ENCODE measurements at regions not wholly inside any gene's neighbourhood (a gene's known extent, or its start where the extent isn't known, plus 50 kb on each side); places are given as distances from the start of the nearest gene placed in this dataset.
"Not testable (repeated sequence)": the region's sequence is repeated elsewhere in the genome, so short reads cannot be mapped to it uniquely, and the experiment has no call there.

DNA sequence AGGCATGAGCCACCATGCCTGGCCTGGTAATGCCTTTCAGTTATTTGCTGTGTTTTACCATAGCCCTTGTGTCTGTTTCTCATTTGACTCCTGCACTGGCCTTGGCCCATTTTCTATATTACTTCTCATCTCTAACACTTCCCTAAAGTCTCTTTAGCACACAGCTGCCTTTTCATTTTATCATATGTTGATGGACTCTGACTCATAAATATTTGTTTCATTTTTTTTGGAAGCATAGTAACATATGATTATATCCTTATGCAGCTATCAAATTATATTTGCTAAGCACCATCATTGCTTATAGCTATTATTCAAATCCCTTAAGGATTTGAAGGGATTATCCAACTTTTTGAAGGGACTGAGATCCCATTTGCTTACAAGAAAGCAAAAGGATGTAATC lies 320.3 kb downstream of the GPD2 start:
- TF ChIP-seq CTCF (IDR thresholded peaks at IDR 0.05; ENCODE audit: low read depth, low read length): no peak
- no peak for DNase-seq (ENCODE audit: extremely low read depth, low read depth)

DNA sequence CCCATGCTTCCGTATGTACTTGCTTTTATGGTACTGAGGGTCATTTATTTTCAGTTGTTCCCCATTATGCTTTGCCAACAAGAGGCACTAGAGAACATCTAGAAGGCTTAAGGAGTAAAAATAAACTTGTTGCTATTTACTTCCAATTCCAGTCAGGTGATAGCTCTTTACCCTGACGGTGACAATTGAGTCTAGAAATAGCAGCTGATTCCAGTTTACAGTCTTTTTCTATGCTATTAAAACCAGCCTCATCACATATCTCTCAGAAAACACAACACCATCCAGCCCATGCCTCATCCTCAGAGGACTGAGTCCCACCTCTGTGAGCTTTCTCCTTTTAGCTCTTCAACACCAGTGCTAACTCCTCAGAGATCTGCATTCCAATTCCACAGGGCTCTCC lies 327.0 kb downstream of the GPD2 start:
- no peak for DNase-seq (ENCODE audit: extremely low read depth, low read depth)
- no peak for TF ChIP-seq CTCF (IDR thresholded peaks at IDR 0.05; ENCODE audit: low read depth, low read length)

GRCh38 chr2:156765043-156765442 lies 328.9 kb downstream of the GPD2 start:
- no peak for TF ChIP-seq CTCF (IDR thresholded peaks at IDR 0.05; ENCODE audit: low read depth, low read length)
- DNase-seq (ENCODE audit: extremely low read depth, low read depth): no peak

DNA sequence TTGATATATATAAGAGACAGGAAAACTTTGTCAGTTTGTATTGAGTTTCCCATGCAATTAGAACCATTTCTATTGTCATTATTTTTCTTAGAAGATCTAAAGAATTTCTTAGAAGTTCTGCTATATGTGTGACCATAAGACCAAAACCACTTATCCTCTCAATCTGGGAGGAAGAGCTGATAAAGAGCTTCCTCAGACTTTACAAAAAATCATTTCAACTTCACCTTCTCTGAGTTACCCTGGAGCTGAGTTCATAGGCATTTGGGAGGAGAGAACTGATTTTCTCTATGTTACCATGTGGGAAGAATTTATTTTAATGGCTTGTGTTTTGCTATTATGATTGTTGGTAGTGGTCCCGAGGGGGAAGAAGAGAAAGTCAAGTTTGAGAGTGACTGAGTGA lies 329.3 kb downstream of the GPD2 start:
- DNase-seq (ENCODE audit: extremely low read depth, low read depth): no peak
- TF ChIP-seq CTCF (IDR thresholded peaks at IDR 0.05; ENCODE audit: low read depth, low read length): no peak

DNA sequence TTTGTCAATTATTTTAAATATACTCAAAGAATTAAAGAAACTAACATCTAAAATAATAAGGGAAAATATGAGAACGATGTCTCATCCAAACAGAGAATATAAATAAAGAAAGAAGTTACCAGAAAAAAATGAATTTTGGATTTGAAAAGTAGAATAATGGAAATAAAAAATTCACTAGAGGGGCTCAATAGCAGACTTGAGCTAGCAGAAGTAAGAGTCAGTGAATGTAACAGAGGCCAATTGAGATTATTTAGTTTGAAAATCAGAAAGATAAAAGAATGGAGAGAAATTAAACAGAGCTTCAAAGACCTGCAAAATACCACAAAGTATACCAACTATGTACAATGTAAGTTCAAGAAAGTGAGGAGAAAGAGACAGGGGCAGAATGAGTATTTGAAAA lies 333.6 kb downstream of the GPD2 start:
- DNase-seq (ENCODE audit: extremely low read depth, low read depth): no peak
- no peak for TF ChIP-seq CTCF (IDR thresholded peaks at IDR 0.05; ENCODE audit: low read depth, low read length)

GRCh38 chr2:156778916-156779315 lies 342.7 kb downstream of the GPD2 start:
- DNase-seq (ENCODE audit: extremely low read depth, low read depth): no peak
- no peak for TF ChIP-seq CTCF (IDR thresholded peaks at IDR 0.05; ENCODE audit: low read depth, low read length)

DNA sequence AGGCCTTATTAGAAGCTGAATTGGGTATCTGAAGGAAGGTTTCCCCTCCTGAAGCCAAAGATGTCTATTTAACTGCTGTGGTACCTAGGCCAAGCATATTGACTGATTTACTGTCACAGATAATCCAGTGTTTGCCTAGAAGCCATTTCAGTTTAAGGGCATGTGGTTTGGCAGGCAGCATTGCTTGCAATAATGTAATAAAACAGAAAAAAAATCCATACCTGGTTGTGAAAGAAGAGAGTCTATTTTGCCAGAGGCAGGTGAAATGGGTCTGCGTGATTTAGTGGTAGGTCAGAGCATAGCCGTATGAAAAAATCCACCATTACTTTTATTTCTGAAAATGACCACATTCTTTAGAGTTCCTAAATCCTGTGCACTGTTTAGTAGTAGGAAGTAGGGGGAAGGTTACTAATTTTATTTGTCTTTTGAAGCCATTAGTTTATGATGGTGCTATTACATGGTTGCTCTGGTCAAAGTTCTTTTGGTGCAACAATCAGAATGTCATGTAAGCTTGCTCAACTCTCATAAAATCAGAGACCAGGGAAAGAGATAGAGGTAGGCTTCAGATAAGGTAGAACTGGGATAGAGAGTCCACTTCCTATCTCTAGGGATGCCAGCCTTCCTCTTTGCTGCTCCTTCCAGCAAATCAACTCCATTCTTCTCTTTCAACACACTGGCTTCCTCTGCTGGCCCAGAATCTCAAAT lies 343.4 kb downstream of the GPD2 start:
- no peak for DNase-seq (ENCODE audit: extremely low read depth, low read depth)
- TF ChIP-seq CTCF (IDR thresholded peaks at IDR 0.05; ENCODE audit: low read depth, low read length): no peak

GRCh38 chr2:156781677-156782076 lies 345.5 kb downstream of the GPD2 start:
- DNase-seq (ENCODE audit: extremely low read depth, low read depth): not testable (repeated sequence)

All from AG09319 (cell line).